HG03378 (cell line): ENCODE measurements at regions not wholly inside any gene's neighbourhood (a gene's known extent, or its start where the extent isn't known, plus 50 kb on each side); places are given as distances from the start of the nearest gene placed in this dataset.

Source experiments
- ATAC-seq: cut with Tn5 transposase; IDR thresholded peaks from one replicate; pipeline ENCODE4 v1.9.1; 2021; ENCODE audit warnings: mild to moderate bottlenecking, moderate library complexity; ENCODE audit not compliant: unreplicated experiment

GRCh38 chr16:16774389-16774788 is 395.4 kb downstream of the NPIPA7 start:
- no peak for ATAC-seq

DNA sequence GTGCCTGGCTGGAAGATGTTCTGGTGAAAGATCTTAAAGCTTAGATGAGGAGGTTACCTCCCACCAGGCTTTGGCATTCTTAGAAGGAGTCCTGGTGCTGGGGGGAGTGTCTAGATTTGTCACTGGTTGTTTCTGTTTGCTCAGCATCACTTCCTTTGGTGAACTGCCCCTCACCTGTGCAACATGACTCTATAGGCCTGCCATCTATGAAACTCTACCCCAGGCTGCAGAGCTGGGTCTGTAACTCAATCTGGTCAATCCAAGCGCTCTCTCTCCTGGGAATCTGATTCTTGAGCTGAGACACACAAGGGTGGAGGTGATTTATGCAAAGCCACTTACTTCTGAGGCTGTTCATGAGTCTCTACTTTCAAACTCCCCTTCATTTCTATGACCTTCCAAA is 399.4 kb downstream of the NPIPA7 start:
- no peak for ATAC-seq

DNA sequence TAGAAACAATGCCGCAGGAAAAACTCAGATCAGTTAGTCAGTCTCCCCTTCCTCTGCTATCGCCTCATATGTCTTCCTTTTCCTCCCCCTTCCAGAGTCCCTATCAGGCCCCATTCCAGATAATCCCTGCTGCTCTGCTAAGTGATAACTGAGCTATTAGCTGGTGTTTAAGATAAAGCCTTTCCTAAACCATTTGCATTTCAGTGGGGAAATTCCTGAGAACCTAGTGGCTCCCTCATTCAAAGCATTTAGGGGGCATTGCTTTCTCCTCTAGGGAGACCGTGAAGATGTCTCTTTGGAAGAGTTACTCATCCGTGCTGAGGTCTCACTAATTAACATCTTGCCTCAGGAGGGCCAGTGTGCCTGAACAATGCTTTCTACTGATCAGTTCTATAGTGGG is 401.6 kb downstream of the NPIPA7 start:
- no peak for ATAC-seq

- no peak for ATAC-seq
Measured at GRCh38 chr16:16782153-16782552, 403.2 kb downstream of the NPIPA7 start.

GRCh38 chr16:16788004-16788403 is 409.1 kb downstream of the NPIPA7 start:
- no peak for ATAC-seq

DNA sequence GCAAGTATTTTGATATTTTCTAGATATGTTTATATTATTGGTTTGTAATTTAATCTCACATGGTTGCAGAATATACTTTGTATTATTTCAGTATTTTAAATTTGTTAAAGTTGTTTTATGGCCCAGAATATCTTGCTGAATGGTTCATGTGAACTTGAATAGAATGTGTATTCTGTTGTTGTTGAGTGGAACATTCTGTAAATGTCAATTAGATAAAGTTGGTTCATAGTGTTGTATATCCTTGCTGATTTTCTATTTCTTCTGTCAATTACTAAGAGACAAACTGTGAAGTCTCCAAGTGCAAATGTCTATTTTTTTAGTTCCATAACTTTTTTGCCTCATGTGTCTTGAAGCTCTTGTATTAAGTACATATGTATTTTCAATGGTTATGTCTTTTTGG is 411.7 kb downstream of the NPIPA7 start:
- ATAC-seq, result no peak

DNA sequence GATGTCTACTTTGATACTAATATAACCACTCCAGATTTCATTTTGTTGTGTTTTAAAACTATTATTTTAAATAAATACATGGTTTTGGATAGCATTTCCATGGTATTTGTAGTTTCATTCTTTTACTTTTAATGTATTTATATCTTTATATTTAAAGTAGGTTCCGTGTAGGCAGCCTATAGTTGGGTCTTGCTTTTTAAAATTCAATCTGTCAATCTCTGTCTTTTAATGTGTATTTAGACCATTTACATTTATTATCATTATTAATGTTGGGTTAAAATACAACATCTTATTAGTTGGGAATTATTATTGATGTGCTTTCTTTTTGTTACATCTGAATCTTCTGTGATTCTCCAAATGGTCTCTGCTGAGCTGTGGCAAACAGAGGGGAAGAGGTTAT is 412.1 kb downstream of the NPIPA7 start:
- ATAC-seq, result no peak

GRCh38 chr16:16797239-16797638 is 418.3 kb downstream of the NPIPA7 start:
- no peak for ATAC-seq

GRCh38 chr16:16798504-16798903 is 419.6 kb downstream of the NPIPA7 start:
- no peak for ATAC-seq

- no peak for ATAC-seq
Measured at GRCh38 chr16:16805809-16806208, 426.9 kb downstream of the NPIPA7 start.

DNA sequence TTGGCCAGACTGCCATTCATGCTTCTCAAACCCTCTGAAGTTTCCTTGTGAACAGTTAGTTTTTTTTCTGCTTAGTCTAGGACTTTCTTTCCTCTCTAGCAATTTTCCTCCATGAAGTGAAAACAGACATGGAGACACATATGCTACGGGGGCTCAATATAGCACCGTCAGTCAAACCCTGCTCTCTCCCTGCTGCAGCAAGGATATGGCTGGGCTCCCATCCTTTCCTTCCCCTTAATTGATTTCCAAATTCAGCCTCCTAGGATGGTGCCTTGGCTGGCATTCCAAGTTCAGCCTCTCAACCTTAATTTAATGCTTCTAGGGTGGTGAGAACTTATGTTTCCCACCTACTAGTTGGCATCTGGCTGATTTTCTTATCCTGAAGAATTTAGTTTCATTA is 436.7 kb downstream of the NPIPA7 start:
- no peak for ATAC-seq

DNA sequence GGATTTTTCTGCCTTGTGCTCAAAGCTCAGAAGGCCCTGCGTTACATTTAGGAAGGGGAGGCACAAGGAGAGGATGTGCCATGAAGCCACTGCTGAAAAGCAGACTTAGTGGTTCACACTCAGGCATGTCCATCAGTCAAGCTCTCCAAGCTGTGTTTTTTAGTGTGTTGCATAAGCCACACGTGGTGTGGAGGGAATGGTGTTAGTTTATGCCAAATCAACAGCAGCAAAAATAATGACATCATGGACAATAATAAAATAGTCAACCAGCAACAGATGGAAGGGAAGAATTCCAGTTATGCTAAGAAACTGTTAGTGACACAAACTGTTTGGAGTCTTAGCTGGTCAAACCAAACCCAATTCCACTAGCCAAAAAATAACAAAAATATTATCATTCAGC is 438.3 kb downstream of the NPIPA7 start:
- no peak for ATAC-seq

GRCh38 chr16:16821261-16821660 is 442.3 kb downstream of the NPIPA7 start:
- ATAC-seq, result no peak

DNA sequence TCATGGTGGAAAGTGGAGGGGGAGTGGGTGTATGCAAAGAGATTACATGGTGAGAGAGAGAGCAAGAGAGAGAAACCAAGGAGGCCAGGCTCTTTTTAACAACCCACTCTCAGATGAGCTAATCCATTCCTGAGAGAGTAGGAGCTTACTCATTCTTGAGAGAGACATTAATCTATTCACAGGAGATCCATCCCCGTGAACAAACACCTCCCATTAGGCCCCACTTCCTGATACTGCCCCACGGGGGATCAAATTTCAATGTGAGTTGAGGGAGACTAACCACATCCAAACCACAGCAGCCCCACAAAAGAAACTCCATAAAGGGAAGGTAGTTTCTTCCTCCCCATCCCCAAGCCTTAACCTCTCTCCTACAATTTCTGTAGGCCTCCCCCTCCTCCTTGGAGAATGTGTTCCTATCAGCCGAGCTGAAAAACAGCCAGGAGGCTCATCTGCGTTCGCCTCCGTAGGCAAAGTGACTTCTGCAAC is 450.0 kb downstream of the NPIPA7 start:
- ATAC-seq, result no peak

DNA sequence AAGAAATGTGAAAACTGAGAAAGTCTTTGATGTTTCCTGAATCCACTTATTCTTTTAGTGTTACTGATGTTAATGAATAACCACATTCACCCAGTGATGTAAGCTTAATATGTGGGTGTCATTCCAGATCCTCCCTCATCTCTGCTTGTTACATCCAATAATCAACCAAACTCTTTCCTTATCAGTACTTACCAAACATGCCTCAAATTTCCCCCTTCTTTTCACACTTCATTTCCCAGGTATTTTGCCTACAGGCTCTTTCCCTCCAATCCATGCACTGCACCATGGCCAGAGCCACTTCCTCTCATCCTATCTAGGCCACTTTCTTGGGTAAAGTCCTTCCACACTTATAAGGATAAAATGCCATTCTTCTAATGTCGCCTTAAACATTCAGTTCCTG is 451.5 kb downstream of the NPIPA7 start:
- ATAC-seq, result no peak

DNA sequence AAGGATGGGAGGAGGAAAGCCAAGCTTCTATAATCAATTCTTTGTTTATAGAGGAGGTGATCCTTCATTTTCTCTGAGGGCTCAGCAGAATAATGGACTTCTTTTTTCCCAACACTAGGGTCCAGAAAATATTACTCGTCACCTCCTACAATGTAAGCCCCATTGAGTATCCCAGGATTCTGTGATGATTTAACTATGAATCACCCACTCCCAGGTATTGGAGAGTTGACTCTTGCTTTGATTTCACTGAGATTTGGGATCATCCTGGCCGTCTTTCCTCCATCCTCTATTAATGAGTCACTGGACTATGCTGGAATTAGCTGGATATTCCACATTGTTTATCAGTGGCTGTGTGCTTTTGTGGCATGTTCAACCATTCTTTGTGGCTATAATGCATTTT is 452.0 kb downstream of the NPIPA7 start:
- ATAC-seq, result no peak

DNA sequence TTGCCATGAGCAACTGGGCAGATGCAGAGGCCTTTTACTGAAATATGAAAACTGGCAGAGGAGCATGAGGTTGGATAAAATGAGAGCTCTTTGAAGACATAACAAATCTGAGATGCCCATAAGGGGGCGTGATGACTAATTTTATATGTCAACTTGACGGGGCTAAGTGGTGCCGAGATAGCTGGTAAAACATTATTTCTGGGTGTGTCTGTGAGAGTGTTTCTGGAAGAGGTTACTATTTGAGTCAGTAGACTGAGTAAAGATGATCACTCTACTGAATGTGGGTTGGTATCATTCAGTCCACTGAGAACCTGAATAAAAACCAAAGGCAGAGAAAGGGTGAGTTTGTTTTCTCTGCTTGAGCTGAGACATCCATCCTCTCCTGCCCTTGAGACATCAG is 454.2 kb downstream of the NPIPA7 start:
- ATAC-seq, result no peak

- ATAC-seq, result no peak
Measured at GRCh38 chr16:16850274-16850673, 471.3 kb downstream of the NPIPA7 start.

DNA sequence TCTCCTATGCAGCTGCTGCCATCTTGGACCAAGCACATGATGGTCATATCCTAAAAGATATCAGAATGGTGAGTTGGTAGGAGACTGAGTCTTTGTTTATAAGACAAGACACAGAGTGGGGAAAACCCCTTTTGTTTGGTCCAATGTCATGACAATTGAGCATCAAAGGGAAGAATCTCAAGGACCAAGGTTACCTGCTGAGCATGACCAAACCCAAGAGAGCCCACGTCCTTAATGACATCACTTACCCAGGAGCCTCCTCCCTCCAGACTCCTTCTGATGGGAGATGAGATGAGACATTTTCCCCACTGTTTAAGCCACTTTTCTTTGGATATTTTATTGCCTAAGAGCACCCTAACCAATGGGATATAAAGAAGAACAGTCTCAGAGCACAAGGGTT is 478.1 kb downstream of the NPIPA7 start:
- ATAC-seq, result no peak

DNA sequence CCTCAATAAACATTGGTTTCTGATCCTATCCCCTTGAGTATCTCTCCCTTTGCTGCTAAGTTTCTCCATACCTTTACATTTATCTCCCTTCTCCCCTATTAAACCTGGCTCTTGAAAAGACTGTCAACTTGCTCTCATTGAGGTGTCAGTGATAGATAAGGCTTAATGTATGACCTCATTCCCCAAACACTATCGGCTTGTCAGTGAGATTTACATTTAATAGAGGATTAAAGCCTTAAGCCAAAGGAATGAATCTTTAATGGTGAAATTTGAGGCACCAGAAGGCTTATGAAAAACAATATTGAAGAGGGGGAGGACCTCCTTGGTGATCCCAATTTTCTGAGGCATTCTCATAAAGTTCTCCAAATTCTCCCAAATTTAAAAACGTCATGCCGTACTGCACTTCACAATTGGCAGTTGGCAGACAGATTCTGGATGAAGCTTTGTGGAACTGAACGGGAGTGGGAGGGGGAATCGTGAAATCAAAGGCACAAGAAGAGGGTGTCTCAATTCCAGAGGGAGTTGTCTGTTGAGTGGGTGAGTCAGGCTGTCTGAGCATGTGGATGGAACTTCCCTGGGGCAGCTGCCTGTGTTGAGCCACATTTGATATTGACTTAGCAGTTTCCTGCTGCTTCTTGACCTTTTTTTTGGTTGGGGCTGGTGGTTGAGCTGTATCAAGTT is 478.8 kb downstream of the NPIPA7 start:
- ATAC-seq, result no peak

DNA sequence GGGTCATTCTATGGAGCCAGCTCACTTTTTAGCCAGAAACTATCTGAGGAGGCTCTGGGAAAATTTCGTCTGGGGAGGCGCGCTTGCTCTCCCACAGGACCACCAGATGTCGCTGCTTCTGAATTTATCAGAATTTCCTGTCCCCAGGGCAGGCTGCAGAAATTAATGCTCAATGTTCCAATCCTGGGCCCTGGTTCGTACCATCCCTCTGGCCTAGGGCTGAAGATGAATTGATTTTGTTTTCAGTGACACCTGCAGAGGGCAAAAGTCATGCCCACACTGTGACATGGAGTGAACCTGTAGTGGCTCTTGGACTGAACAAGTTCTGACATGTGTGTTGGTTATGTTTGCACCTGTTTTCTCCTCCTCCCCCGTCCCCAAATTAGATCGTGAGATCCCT is 482.6 kb downstream of the NPIPA7 start:
- ATAC-seq, result no peak

DNA sequence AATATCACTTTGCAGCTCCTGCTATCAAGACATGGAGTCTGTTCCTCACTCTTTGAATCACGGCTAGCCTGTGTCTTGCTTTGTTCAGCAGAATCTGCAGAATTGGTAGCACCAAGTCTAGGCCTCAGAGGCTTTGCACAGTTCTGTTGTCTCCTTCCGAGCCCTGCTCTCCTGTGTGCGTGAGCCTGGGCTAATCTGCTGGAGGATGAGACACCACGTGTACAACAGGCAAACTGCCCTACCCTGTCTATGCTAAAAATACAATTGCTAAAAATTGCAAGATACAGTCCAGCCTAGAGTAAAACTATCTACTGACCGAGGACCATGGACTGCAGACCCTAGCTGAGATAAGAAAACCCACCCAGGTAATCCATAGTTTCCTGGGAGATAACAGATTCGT is 484.7 kb downstream of the NPIPA7 start:
- no peak for ATAC-seq

DNA sequence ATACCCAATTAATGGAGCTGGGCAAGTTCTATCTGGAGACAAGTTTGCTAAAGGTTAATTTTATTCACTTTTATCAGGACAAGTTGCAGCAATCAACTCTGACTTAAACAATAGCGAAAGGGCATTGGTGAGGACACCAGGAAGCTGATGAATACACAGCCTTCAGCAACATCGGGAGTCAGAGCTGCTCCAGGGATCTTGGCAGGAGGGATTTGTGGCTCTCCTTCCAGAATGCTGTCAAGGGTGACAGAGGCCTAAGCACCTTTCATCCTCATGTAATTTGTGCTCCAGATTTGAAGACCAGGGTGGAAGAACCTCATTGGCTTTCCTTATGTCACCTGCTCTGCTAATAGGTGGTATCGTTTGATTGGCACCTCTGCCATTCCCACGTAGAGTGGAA is 485.6 kb downstream of the NPIPA7 start:
- ATAC-seq, result no peak
